H1 (cell line): ENCODE measurements at regions not wholly inside any gene's neighbourhood (a gene's known extent, or its start where the extent isn't known, plus 50 kb on each side); places are given as distances from the start of the nearest gene placed in this dataset.

Experiments used
- CEBPB ChIP-seq: IDR thresholded peaks from 2 replicates; pipeline ENCODE4 v1.6.1; 2012; ENCODE audit warnings: low read depth, low read length
- CHD7 ChIP-seq: fragments of 300-600 bp; sonication (generic); IDR thresholded peaks from 2 replicates; pipeline ENCODE4 v1.7.1; 2012; ENCODE audit warnings: low read length, moderate library complexity, mild to moderate bottlenecking, inconsistent platforms; ENCODE audit not compliant: insufficient replicate concordance
- EP300 ChIP-seq, 2 experiments: IDR thresholded peaks; 1 replicate in 1 of 2; 2 replicates in 1 of 2; pipeline ENCODE4 v1.6.1; 2011 to 2012; ENCODE audit warnings: low read depth in 2 of 2, low read length in 2 of 2, mild to moderate bottlenecking in 2 of 2, borderline replicate concordance in 1 of 2, inconsistent platforms in 1 of 2, moderate library complexity in 1 of 2
- EZH2 ChIP-seq: fragments of 200-600 bp; sonication (generic); IDR thresholded peaks from 2 replicates; pipeline ENCODE4 v1.7.1; 2012; ENCODE audit warnings: low read depth, mild to moderate bottlenecking, moderate library complexity, low read length, inconsistent platforms; ENCODE audit not compliant: severe bottlenecking
- JUND ChIP-seq: IDR thresholded peaks from 2 replicates; pipeline ENCODE4 v1.6.1; 2011; ENCODE audit warnings: mild to moderate bottlenecking, improper control_type of control experiment, low read length
- NRF1 ChIP-seq: IDR thresholded peaks from 2 replicates; pipeline ENCODE4 v1.6.1; 2011; ENCODE audit warnings: mild to moderate bottlenecking, low read depth, low read length, improper control_type of control experiment
- PHF8 ChIP-seq: fragments of 200-600 bp; sonication (generic); conservative IDR thresholded peaks from 2 replicates; pipeline ENCODE4 v1.7.1; 2012; ENCODE audit warnings: low read depth, mild to moderate bottlenecking, inconsistent platforms, low read length, moderate library complexity
- RBBP5 ChIP-seq: IDR thresholded peaks from 2 replicates; pipeline ENCODE4 v1.7.1; 2012; ENCODE audit warnings: low read depth, mild to moderate bottlenecking, inconsistent platforms, low read length, moderate library complexity, borderline replicate concordance
- SIRT6 ChIP-seq: IDR thresholded peaks from one replicate; pipeline ENCODE4 v1.7.1; 2012; ENCODE audit warnings: low read length, inconsistent platforms
- SP1 ChIP-seq: IDR thresholded peaks from 2 replicates; pipeline ENCODE4 v1.6.1; 2011; ENCODE audit warnings: low read depth, low read length
- SP4 ChIP-seq: IDR thresholded peaks from 2 replicates; pipeline ENCODE4 v1.6.1; 2012; ENCODE audit warnings: low read length, inconsistent platforms
- TAF1 ChIP-seq: IDR thresholded peaks from 2 replicates; pipeline ENCODE4 v1.6.1; 2011; ENCODE audit warnings: mild to moderate bottlenecking, low read depth, low read length
- YY1 ChIP-seq: IDR thresholded peaks from 2 replicates; pipeline ENCODE4 v1.6.1; 2011; ENCODE audit warnings: low read depth, mild to moderate bottlenecking, low read length
- ZNF274 ChIP-seq: IDR thresholded peaks from 2 replicates; pipeline ENCODE4 v1.7.0; 2012; ENCODE audit warnings: low read length, borderline replicate concordance; ENCODE audit errors: extremely low read depth

- TF ChIP-seq CHD7 (no peak), PHF8 (no peak), TAF1 (no peak), NRF1 (no peak), ZNF274 (no peak), SIRT6 (no peak), RBBP5 (no peak), CEBPB (no peak), SP1 (no peak), EZH2 (no peak), YY1 (no peak), JUND (no peak), SP4 (no peak), EP300 (IDR thresholded peaks at IDR 0.05; ENCODE audit: borderline replicate concordance in 1 of 2, low read depth in 2 of 2, low read length in 2 of 2) (no peak)
Observed at GRCh38 chr2:21469158-21469557, 345.4 kb downstream of the TDRD15 start (continued).
